LoVo (cell line): ENCODE measurements at regions not wholly inside any gene's neighbourhood (a gene's known extent, or its start where the extent isn't known, plus 50 kb on each side); places are given as distances from the start of the nearest gene placed in this dataset.

ENCODE experiments used
- DNase-seq: peaks from one replicate; pipeline ENCODE4 v3.0.0-alpha.2; 2016; ENCODE audit warnings: low spot score

- no peak for DNase-seq
Observed at GRCh38 chr13:109516186-109516585, 270.2 kb downstream of the IRS2 start.

GRCh38 chr13:109510013-109510412 is 276.4 kb downstream of the IRS2 start:
- DNase-seq: no peak

DNA sequence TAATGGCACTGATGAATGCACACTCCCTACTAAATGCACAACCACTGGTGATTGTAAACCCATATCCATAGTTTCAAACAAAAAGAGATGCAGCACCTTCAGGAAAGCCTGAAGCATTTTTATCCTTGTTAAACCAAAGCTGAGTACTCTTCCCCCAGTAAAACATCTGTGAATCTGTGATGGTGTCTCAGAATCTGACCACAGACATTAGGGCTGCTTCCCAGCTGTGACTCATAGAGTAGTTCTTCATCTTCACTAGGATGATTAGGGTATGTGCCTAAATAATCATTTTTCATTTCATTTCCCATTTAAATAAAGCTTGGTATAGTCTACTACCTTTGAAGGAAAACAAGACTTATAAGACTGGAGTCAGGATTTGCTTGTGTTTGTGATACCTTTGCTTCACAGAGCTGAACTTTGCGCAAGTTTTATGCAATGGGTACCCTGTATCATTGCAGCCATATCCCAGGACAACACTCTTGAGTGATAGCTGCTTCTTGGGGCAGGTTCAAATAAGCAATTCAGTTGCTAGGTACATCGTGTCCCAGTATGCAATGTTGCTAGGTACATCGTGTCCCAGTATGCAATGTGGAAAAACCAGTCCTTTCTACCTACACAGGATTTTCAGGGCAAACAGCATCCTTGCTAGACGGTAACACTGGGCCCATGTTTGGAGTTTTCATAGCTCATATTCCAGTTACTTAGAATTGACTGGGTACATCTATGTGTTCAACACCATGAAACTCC is 277.1 kb downstream of the IRS2 start:
- DNase-seq: no peak

GRCh38 chr13:109500146-109500773 is 286.1 kb downstream of the IRS2 start:
- DNase-seq: no peak

GRCh38 chr13:109497917-109498316 is 288.5 kb downstream of the IRS2 start:
- no peak for DNase-seq

DNA sequence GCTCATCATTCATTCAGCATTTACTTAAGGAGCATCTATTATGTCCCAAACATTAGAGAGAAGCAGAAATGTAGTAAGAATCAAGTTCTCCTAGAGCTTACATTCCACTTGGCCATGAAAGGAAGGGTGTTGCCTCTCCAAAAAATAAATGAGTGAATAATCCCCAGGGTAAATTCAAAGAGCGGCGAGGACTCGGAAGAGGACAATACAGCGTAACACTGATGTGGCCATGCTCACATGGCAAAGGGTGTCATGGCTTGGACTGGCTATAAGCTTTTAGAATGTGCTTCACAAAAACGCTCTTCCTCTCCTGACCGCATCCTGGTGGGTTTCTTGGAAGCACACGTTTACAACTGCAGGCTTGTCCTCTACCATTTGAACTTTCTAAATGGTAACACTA is 290.2 kb downstream of the IRS2 start:
- DNase-seq: no peak

DNA sequence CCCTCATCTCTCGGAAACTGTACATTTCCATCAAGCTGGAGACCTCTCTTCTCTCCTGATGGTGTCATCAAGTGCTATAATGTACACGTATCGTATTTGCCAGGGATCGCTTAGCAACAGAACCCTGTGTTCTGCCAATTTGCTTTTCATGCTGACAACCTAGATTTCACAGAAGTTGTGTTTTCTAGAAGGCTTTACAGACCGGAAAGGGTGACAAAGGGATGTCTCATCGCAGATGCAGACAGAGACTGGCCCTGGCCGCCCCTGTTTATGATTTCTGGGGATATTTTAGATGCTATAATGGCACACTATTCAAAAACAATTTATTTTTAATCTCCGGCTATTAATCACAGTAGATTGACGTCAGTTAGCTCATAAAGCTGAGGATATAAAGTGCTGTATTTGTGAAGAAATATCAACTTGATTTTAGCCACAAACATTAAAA is 291.4 kb downstream of the IRS2 start:
- no peak for DNase-seq

GRCh38 chr13:109485136-109485794 is 301.1 kb downstream of the IRS2 start:
- peak; percentile 32 for DNase-seq

- DNase-seq: no peak
Observed at GRCh38 chr13:109483284-109483683, 303.1 kb downstream of the IRS2 start.

- no peak for DNase-seq
Observed at GRCh38 chr13:109481040-109481439, 305.3 kb downstream of the IRS2 start.

DNA sequence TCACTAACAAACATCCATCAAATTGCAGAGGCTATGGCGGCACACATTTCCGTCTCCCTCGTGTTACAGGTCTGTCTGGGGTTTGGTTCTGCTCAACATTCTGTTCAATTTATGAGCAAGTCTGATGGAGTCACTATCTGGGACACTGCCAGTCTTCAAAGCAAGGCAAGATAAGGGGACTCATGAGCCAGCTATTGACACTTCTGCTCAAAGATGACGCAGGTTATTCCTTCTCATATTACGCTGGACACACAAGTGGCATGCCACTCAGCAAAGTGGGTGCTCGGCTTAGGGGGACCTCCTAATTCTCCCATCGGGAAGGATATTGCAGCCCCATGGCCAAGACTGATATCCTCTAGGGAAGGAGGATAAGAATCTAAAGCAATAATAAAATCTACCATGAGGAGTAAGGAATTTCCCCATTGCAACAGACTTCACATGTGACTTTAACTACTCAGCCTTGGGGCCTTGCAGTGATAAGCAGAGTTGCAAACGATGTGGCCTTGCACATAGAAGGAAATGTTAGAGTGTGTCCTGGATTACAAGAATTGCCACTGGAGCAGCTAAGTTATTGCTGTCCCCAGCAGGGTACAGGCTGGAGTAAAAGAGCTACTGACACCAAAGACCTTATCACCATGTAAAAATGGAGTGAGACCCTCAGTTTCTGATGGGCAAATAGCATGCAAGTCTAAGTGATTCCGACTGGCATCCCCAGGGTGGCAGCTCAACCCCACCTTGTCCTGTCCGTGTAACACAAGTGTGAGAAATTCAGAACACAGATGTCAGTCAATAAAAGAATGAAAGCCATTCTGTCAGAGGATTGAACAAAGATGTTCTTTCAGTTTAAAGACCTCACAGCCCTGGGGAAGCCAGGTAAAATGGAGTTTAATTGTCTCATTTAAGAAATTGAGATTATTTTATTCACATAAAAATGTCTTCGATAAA is 306.1 kb downstream of the IRS2 start:
- DNase-seq: no peak

DNA sequence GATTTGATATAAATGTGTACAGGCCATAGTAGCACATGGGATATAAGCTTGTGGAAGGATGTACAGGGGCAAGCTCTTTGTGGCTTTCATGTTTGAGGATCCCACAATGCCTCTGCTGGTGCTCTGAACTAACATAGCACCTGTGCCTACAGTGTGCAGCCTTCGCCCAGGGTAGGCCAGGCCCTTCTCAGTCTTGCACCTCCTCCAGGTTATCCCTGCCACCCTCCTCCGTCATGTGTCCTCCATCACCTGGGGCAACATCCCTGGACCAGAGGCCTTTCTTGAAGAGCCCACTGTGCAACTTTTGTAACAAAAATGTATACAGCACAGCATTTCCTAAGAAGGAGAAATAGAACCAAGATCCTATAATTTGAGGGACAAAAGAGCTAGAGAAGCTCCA is 306.8 kb downstream of the IRS2 start:
- no peak for DNase-seq

- no peak for DNase-seq
Observed at GRCh38 chr13:109476001-109476400, 310.4 kb downstream of the IRS2 start.

DNA sequence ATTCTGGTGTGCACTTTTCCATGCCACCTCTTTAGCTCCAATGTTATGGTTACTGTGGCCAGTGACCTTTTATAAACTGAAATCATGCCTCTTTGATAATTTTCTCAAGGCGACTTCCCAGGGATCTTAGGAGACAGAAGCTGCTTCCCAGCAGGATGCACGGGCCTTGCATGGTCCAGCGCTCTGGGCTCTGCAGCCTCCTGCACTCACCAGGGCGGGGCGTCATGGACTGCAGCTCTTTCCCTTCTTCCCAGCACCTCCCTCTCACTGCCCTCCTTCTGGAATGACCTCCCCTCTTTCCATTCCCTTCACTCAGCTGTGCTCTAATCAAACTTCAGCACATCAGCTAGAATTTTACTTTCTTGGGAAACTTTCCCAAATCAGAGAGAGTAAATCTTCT is 318.3 kb downstream of the IRS2 start:
- no peak for DNase-seq

DNA sequence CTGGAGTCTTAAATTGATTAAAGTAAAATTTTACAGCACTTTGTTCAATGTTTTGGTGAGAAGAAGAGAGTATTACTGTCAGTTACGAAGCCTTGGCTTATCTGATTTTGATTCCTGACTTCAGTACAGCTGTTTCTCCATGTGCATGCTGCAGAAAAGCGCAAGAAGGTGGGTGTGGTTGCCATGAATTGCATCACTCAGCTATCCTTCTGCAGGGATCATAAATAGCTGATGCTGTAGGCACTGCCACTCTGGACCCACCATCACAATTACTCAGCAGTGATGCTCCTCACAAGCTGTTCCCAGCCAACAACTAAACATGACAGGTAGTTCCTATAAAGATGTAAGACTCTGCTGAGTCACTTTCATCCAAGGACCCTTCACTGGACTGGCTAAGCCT is 321.2 kb downstream of the IRS2 start:
- DNase-seq: peak; percentile 9

DNA sequence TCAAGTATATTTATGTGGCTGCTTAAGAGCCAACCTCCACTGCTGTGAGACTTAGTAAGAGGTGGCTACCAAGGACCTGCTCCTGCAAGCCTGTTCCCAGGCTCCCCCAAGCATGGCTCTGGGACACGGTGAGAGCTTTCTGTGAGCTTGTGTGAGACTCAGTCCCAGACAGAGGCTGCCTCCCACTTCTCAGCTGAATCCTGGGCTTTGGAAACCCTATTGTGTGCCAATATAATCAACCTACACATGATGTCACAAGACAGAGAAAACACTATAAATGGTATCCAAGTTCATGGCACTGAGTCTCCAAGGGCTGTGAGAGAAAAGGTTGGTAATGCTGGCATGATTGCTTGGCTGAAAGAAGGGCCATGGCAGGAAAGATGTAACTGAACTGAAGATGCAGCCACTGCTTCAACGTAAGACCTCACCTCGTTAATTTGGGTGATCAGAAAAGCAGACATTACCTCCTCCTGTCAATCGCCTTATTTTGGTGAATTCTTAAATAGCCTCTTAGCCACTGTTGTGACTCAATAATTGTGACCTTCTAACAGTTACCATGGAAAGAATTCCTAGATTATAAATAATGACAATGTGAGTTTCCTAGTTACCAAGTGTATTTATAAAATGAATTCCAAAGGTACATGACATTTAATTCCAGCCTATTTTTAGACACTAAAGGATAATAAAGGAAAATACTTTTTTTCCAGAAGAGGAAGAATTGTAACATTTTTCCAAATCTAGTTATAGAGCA is 332.0 kb downstream of the IRS2 start:
- no peak for DNase-seq

DNA sequence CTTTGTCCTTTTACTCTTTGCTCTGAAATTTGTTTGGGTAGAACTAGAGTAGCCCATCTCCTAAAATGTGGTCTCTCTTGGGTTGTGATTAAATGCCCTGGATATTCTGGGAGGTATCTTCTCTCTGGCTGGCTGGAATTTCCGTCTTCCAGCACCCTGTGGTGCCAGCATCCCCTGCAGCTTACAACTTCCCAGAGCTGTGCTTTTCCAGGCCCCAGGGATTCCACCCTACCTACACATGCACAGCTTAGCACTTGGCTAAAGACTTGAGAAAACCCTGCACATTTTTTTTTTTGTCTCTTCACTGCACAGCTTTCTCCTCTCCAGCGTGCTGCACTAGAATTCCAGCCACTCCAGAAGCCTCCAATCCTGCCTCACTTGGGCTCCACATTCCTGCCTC is 334.7 kb downstream of the IRS2 start:
- DNase-seq: no peak

DNA sequence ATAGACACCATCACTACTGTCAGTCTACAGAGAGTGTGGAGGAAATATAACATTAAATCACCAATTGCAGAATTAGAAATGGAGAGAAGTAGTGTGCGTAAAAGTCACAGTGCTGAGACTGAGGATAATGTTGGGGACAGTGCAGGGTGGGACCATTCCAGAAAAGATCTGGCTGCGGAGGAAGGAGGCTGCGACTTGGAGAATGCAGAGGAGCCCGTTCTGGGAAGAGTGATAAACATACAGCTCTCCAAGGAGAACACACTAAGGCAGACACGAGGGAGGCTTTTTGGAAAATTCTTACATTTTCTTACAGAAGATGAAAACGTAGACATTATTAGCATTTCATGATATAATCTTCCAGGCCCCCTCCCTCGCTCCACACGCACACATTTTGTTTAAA is 337.8 kb downstream of the IRS2 start:
- DNase-seq: no peak

DNA sequence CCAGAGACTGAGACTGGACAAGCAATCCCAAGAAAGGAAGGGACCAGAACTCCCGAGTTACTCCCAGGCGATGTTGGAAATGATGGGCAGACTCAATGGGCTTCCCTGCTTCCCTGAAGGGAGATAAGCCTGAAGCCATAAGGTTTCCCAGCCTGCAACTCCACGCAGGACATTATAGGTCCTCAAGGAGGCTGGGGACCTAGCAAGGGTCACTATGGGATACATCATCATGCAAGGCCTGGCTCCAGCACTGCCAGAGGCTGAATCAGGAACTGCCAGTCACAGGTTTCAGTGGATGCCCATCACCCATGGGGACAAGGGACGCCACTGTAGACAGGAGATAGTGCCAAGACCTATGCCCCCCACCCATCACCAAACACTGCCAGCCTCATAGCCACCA is 338.7 kb downstream of the IRS2 start:
- DNase-seq: no peak

DNA sequence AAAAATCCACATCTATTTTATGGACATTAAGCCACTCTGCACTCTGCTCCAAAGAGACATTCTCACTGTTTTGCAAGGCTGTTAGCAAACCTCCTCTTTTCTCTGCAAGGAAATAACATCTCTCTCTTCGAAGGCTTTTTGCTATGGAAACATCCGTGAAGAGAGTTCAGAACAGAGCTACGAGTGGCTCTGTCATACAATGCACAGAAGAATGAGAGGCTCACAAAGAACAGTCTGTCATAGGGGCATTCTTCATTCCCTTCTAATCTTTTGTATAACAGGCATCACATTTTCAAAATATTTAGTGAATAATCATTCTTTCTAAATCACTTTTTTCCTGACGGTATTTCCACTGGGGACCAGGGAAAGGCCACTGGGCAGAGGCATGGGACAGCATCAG is 346.1 kb downstream of the IRS2 start:
- no peak for DNase-seq

DNA sequence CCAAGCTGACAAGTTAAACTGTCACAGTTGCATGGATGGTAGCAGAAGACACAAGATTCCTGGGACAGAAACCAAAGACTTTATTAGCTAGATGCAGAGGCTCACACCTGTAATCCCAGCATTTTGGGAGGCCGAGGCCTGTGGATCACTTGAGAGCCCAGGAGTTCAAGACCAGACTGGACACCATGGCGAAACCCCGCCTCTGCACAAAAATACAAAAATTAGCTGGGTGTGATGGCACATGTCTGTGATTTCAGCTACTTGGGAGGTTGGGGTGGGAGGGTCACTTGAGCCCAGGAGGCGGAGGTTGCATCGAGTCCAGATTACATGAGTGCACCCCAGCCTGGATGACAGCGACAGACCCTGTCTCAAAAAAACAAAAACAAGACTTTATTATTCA is 346.6 kb downstream of the IRS2 start:
- DNase-seq: no peak

- no peak for DNase-seq
Observed at GRCh38 chr13:109436841-109437240, 349.5 kb downstream of the IRS2 start.
